IPS DF 6.9 (cell line): ENCODE measurements at regions not wholly inside any gene's neighbourhood (a gene's known extent, or its start where the extent isn't known, plus 50 kb on each side); places are given as distances from the start of the nearest gene placed in this dataset.

Experiments used
- DNase-seq: peaks from one replicate; pipeline ENCODE4 v3.0.0-alpha.2; 2013; ENCODE audit warnings: low read depth, low spot score
- H3K27ac ChIP-seq: one replicate; pipeline ENCODE4 v1.5.1; 2013; ENCODE audit warnings: low read length, control low read depth
- H3K27me3 ChIP-seq: 2 replicates; pipeline ENCODE4 v1.6.1; 2013; ENCODE audit warnings: mild to moderate bottlenecking, low read length; ENCODE audit not compliant: control insufficient read depth, insufficient read depth
- H3K36me3 ChIP-seq: 2 replicates; pipeline ENCODE4 v1.6.1; 2013; ENCODE audit warnings: low read length; ENCODE audit not compliant: control insufficient read depth, insufficient read depth
- H3K4me1 ChIP-seq: 2 replicates; pipeline ENCODE4 v1.6.1; 2013; ENCODE audit warnings: low read length; ENCODE audit not compliant: control insufficient read depth, insufficient read depth
- H3K4me3 ChIP-seq: 2 replicates; pipeline ENCODE4 v1.5.1; 2013; ENCODE audit warnings: mild to moderate bottlenecking, low read length
- H3K9me3 ChIP-seq: 2 replicates; pipeline ENCODE4 v1.6.1; 2013; ENCODE audit warnings: low read length, inconsistent platforms; ENCODE audit not compliant: control insufficient read depth, insufficient read depth
- WGBS: extraction: QIAGEN DNeasy Blood & Tissue Kit; methylation state at CpG from one replicate; pipeline ENCODE4 v1.1.7; 2013; ENCODE audit warnings: mixed read lengths, missing lambda C conversion rate; ENCODE audit not compliant: insufficient read length, insufficient coverage; 5-methylcytosine and 5-hydroxymethylcytosine counted together

DNA sequence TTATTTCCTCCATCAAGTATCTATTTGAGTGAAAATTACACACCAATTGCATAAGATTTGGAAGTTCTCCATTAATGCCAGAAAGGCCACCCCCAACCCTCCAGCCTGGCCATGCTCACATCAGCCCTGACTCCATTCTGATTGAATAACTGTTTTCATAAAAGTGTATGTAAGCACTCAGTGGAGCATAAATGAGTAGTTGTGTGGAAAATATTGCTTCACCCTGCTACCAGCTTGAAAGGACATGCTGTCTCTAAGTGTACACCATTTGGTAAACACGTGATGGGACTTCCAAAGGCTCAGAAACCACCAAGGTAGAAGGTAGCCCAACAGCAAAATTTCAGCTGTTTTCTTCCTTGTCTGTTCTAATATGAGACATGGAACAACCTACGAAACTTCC is 393.8 kb downstream of the ZNF385D start:
- Histone ChIP-seq H3K9me3 (no peaks in the 10 kb centered on the region), H3K27me3 (no peaks in the 10 kb centered on the region), H3K4me1 (no peaks in the 10 kb centered on the region), H3K27ac (no peak overlapping the region), H3K36me3 (no peaks in the 10 kb centered on the region), H3K4me3 (no peak overlapping the region)
- DNase-seq = no peak
- WGBS = no CpG with 5 or more reads among the region's 2 CpGs

DNA sequence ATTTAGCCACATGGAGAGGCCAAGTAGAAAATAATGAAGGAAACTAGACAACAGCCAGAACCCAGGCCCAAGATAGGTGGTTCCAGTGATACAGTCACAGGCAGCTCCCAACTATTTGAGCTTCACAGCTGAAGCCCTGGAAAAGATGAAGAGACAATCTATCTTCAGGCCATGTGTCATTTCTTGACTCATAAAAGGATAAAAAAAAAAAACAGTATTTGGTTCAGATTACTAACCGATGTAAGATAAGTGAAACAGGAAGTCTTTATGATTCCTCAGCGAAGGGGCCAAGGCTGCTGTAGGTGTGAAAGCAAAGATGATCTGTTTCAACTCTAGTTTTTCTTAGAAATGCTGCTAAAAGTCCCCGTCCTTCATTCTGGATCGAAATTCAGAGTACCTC is 394.6 kb downstream of the ZNF385D start:
- H3K9me3 ChIP-seq = no peaks in the 10 kb centered on the region
- no peaks in the 10 kb centered on the region for H3K4me1 ChIP-seq
- no peak for DNase-seq
- H3K27me3 ChIP-seq = no peaks in the 10 kb centered on the region
- H3K36me3 ChIP-seq = no peaks in the 10 kb centered on the region
- H3K4me3 ChIP-seq = no peak overlapping the region
- H3K27ac ChIP-seq = no peak overlapping the region
- WGBS = no CpG with 5 or more reads among the region's 4 CpGs

DNA sequence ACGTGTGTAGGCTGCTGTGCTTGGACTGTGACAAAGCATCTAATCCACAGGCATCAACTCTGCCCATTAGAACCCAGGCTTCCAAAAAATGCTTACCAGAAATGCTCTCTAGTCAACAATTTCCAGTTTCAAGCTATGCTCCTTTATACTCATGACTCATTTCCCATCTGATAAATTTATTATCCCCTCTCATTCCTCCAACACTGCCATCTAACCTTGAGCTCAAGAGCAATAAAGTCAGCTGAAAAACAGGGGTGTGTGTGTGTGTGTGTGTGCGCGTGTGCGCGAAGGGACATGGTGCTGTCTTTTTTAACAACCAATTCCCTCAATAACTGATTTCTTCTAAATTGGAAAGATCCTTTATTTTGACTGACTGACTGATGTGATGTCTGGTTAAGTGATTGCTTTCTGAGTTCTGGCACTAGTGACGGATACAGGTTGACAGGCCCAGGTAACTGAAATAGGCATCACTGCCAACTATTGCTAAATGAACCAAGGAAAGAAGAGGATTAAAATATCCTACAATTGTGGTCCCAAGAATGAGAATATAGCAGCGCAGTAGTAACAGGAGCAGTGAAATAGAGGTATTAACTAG is 405.5 kb downstream of the ZNF385D start:
- Histone ChIP-seq H3K9me3 (no peaks in the 10 kb centered on the region), H3K4me3 (no peak overlapping the region), H3K27me3 (no peaks in the 10 kb centered on the region), H3K36me3 (no peaks in the 10 kb centered on the region), H3K4me1 (no peaks in the 10 kb centered on the region), H3K27ac (no peak overlapping the region)
- no peak for DNase-seq
- no CpG with 5 or more reads among the region's 7 CpGs for WGBS

DNA sequence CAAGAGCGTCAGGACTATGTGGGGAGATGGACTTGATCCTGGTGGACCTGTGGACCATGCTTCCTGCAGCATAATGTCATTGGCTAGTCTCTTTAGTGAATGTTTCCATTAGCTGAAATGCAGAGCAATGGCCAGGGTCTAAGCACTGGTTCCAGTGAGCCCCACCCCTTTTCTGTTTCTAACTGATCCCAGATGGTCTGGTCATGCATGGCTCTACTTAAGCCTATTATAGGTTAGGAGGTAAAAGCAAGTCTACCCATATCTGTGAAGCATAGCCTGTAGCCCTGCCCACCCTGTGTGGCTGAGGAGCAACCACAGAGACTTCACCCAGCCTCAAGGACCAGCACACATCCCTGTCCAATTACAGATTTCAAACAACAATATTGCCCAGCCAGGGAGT is 419.2 kb downstream of the ZNF385D start:
- DNase-seq = no peak
- Histone ChIP-seq H3K27ac (no peak overlapping the region), H3K4me1 (no peaks in the 10 kb centered on the region), H3K9me3 (no peaks in the 10 kb centered on the region), H3K36me3 (no peaks in the 10 kb centered on the region), H3K27me3 (no peaks in the 10 kb centered on the region), H3K4me3 (no peak overlapping the region)
- WGBS = no CpG with 5 or more reads among the region's 1 CpG

DNA sequence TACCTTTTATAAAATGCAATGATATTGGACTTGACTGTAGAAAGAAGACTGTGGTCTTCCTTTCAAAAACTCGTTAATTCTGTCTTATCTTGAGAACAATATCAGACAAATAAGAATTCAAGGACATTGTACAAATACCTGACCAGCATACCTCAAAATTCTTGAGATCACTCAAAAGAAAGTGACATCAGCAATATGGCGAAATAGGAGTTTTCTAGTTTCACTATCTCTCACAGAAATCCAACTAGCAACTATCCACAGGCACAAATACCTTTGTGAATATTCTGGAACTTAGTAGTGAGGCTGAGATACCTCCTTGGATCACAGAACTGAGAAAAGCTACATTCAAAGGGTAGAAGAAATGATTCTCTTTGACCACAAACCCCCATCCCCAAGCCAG is 419.7 kb downstream of the ZNF385D start:
- no peak for DNase-seq
- Histone ChIP-seq H3K4me3 (no peak overlapping the region), H3K27me3 (no peaks in the 10 kb centered on the region), H3K27ac (no peak overlapping the region), H3K36me3 (no peaks in the 10 kb centered on the region), H3K4me1 (no peaks in the 10 kb centered on the region), H3K9me3 (no peaks in the 10 kb centered on the region)
- no CpG with 5 or more reads among the region's 2 CpGs for WGBS

DNA sequence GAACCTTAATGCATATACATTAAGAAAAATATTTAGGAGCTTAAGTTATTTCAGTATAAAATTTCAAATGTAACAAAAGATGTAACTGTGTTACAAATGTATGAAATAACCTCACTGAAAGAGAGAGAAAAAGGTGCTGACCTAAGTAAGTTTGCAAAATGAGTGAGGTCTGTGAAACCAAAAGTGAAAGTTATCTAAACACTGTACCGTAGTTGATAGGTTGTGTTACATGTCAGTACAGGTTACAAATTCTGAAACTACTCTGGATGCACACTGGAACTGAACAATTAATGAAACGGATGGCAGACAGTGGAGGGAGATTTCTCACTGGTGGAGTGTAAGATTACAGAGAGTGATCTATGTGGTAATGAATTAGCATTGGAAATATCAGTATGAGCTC is 420.7 kb downstream of the ZNF385D start:
- H3K36me3 ChIP-seq = no peaks in the 10 kb centered on the region
- no peaks in the 10 kb centered on the region for H3K9me3 ChIP-seq
- H3K27ac ChIP-seq = no peak overlapping the region
- DNase-seq = no peak
- H3K27me3 ChIP-seq = no peaks in the 10 kb centered on the region
- no CpG with 5 or more reads among the region's 2 CpGs for WGBS
- no peak overlapping the region for H3K4me3 ChIP-seq
- H3K4me1 ChIP-seq = no peaks in the 10 kb centered on the region

DNA sequence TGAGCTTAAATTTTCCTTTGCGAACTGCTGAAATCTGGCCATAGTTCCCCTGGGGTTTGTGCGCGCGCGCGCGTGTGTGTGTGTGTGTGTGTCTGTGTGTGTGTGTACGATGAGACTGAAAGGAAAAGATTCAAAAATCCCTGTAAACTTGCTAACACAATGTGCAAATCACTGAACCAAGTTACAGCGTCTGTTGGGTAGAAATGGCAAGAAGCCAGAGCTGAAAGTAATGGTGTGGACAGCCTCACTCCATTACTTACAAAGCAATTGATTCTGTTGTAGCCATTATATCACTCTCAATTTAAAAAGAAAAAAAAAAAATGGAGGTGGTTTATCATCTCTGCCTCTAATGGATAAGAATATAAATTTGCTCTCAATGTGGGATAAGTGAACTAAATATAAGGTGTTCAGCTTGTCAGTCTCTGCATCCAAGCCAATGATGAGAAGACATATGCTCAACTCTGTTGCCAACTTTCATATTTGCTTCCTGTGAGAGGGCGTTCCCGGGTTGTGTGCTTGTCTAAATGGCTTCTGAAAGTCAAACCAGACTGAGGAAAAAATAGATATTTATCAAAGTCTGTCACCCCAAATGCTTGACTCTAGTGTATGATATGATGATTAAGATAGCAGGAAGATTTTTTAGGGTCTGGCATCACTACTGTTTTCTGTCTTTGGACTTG is 422.2 kb downstream of the ZNF385D start:
- DNase-seq = no peak
- Histone ChIP-seq H3K9me3 (no peaks in the 10 kb centered on the region), H3K27ac (no peak overlapping the region), H3K4me1 (no peaks in the 10 kb centered on the region), H3K4me3 (no peak overlapping the region), H3K36me3 (no peaks in the 10 kb centered on the region), H3K27me3 (no peaks in the 10 kb centered on the region)
- no CpG with 5 or more reads among the region's 11 CpGs for WGBS

DNA sequence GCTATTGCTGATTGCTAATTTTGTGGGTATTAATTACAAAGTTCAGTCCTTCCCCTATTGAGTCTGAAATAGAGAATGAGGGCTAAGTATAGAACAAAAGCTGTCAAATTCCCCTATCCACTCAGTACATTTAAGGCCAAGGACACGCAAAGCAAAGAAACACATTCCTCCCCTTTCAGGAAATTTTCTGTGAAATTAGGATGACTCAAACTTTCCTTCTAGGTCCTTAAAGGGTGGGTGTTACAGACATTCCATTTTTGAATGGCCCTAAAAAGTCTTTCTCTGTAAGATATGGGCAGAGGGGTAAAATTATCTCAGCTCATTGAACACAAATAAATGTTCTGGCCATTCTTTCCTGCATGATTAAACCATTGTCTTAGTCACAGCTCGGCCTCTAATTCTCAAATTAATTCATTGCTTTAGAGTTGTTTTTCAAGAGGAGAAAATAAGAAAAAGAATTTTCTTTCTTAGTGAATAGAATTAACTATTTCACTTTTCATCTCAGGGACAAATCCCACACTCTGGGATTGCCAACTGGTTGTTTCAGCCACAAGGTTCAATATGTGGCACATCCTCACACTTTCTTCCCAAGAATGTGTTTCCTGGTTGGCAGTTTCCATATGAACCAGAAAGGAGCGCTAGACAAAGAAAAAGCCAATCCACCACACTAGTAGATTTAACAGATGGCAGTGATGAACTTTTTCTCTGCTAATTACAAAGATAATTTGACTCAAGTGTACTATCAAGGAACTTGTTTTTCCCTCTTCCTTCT is 424.1 kb downstream of the ZNF385D start:
- no peaks in the 10 kb centered on the region for H3K36me3 ChIP-seq
- H3K4me1 ChIP-seq = no peaks in the 10 kb centered on the region
- H3K9me3 ChIP-seq = no peaks in the 10 kb centered on the region
- DNase-seq = no peak
- WGBS = no CpG with 5 or more reads among the region's 3 CpGs
- no peak overlapping the region for H3K4me3 ChIP-seq
- H3K27ac ChIP-seq = no peak overlapping the region
- no peaks in the 10 kb centered on the region for H3K27me3 ChIP-seq

DNA sequence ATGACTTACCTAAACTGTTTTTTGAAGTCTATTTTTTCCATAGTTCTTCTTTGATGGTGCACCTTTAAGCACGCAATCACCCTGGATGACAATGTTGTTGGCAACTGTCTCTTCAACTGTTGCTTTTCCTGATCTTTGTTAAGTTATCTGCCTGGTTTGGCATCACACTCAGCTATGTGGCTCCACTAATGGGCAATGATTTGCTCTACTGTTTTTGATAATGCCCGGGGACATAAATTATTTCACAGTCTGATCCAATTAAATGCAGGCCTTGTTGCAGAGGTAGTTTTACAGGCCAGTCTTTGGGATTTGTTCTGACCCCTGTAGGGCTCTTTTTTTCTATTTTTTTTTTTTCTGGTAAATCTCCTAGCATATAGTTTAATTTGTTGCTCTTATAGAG is 436.3 kb downstream of the ZNF385D start:
- DNase-seq = no peak
- H3K27ac ChIP-seq = no peak overlapping the region
- H3K4me3 ChIP-seq = no peak overlapping the region
- no peaks in the 10 kb centered on the region for H3K9me3 ChIP-seq
- no peaks in the 10 kb centered on the region for H3K36me3 ChIP-seq
- H3K27me3 ChIP-seq = no peaks in the 10 kb centered on the region
- H3K4me1 ChIP-seq = no peaks in the 10 kb centered on the region
- no CpG with 5 or more reads among the region's 2 CpGs for WGBS

DNA sequence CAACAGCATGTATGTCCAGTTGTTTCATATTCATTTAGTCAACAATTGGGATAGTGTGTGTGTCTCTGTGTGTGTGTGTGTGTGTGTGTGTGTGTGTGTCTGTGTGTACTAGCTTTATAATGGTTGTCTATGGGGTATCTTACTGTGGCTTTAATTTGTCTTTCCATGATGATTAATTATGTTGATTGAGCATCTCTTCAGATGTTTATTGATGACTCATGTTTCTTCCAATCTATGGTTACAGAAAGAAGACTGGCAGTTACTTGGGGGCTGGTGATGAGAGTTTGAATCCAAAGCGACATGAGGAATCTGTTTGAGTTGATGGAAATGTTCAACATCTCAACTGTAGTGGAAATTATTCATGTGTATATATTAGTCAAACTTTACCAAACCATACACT is 440.1 kb downstream of the ZNF385D start:
- H3K36me3 ChIP-seq = no peaks in the 10 kb centered on the region
- H3K9me3 ChIP-seq = no peaks in the 10 kb centered on the region
- no peak overlapping the region for H3K27ac ChIP-seq
- H3K4me1 ChIP-seq = no peaks in the 10 kb centered on the region
- no peak for DNase-seq
- WGBS = no CpG with 5 or more reads among the region's 1 CpG
- H3K4me3 ChIP-seq = no peak overlapping the region
- no peaks in the 10 kb centered on the region for H3K27me3 ChIP-seq
